H1 (cell line): ENCODE measurements at regions not wholly inside any gene's neighbourhood (a gene's known extent, or its start where the extent isn't known, plus 50 kb on each side); places are given as distances from the start of the nearest gene placed in this dataset.

ENCODE experiments used
- CTCF ChIA-PET: fragments of 300-600 bp; sonication (Branson Sonifier 250); formaldehyde crosslinking; loops from one replicate; lab custom pipeline; 2021; ENCODE audit not compliant: partially characterized antibody; lab: Charles Lee
- POLR2A ChIA-PET: fragments of 300-600 bp; sonication (Branson Sonifier 250); formaldehyde crosslinking; loops from one replicate; lab custom pipeline; 2021; ENCODE audit warnings: inconsistent platforms; ENCODE audit not compliant: partially characterized antibody; lab: Charles Lee
- DNase-seq, 2 experiments: peaks; one replicate each; pipeline versions ENCODE4 v3.0.0 to v3.0.0-alpha.2; 2010 to 2022; ENCODE audit warnings: low spot score in 2 of 2, low read depth in 1 of 2, mixed read lengths in 1 of 2
- FAIRE-seq: peaks from 2 replicates; lab custom pipeline; 2011; peaks lifted over from hg19 to GRCh38; lab: Jason Lieb, UNC
- H2AFZ ChIP-seq: 2 replicates; pipeline ENCODE4 v1.8.1; 2012; ENCODE audit warnings: low read length, inconsistent platforms
- H2AK5ac ChIP-seq: 2 replicates; pipeline ENCODE4 v1.6.1; 2013; ENCODE audit warnings: low read depth, low read length
- H2BK120ac ChIP-seq: replicated peaks from 2 replicates; pipeline ENCODE3; 2013; ENCODE audit warnings: low read depth, low read length, inconsistent platforms
- H2BK12ac ChIP-seq: 2 replicates; pipeline ENCODE4 v1.6.1; 2013; ENCODE audit warnings: low read depth, low read length
- H2BK15ac ChIP-seq: 2 replicates; pipeline ENCODE4 v1.6.1; 2013; ENCODE audit warnings: low read length
- H2BK20ac ChIP-seq: 2 replicates; pipeline ENCODE4 v1.6.1; 2013; ENCODE audit warnings: low read length
- H2BK5ac ChIP-seq: 2 replicates; pipeline ENCODE4 v1.6.1; 2013; ENCODE audit warnings: low read depth, low read length
- H3K14ac ChIP-seq: 2 replicates; pipeline ENCODE4 v1.6.1; 2013; ENCODE audit warnings: inconsistent platforms; ENCODE audit not compliant: insufficient read length
- H3K18ac ChIP-seq: 2 replicates; pipeline ENCODE4 v1.6.1; 2013; ENCODE audit warnings: low read length; ENCODE audit errors: extremely low read depth
- H3K23ac ChIP-seq: 2 replicates; pipeline ENCODE4 v1.6.1; 2013; ENCODE audit warnings: inconsistent platforms; ENCODE audit not compliant: insufficient read length
- H3K23me2 ChIP-seq: 2 replicates; pipeline ENCODE4 v1.6.1; 2013; ENCODE audit warnings: low read depth, low read length
- H3K27ac ChIP-seq: 2 replicates; pipeline ENCODE4 v1.6.1; 2011; ENCODE audit warnings: low read depth, low read length, inconsistent platforms
- H3K27me3 ChIP-seq, 4 experiments: replicated peaks in 1 of 4; 1 replicate in 1 of 4; 2 replicates in 3 of 4; pipeline versions ENCODE4 v1.6.1 to v1.8.1; 2011 to 2013; ENCODE audit warnings: low read length in 3 of 4, mild to moderate bottlenecking in 3 of 4, inconsistent platforms in 2 of 4, mixed read lengths in 2 of 4, moderate library complexity in 1 of 4; ENCODE audit not compliant: control insufficient read depth in 3 of 4, insufficient read depth in 3 of 4; ENCODE audit errors: extremely low read depth in 1 of 4
- H3K36me3 ChIP-seq, 4 experiments: 2 replicates each; pipeline versions ENCODE4 v1.6.1 to v1.8.1; 2011 to 2013; ENCODE audit warnings: mild to moderate bottlenecking in 4 of 4, low read length in 3 of 4, moderate library complexity in 2 of 4, control low read depth in 1 of 4, inconsistent platforms in 1 of 4; ENCODE audit not compliant: insufficient read depth in 4 of 4, control insufficient read depth in 2 of 4
- H3K4ac ChIP-seq: replicated peaks from 2 replicates; pipeline ENCODE3; 2013; ENCODE audit warnings: low read length, low read depth, mixed read lengths, inconsistent platforms; ENCODE audit not compliant: insufficient read length
- H3K4me1 ChIP-seq, 4 experiments: replicated peaks in 1 of 4; 1 replicate in 1 of 4; 2 replicates in 3 of 4; pipeline versions ENCODE4 v1.6.1 to v1.8.1; 2011 to 2013; ENCODE audit warnings: low read length in 3 of 4, inconsistent platforms in 2 of 4, mixed read lengths in 1 of 4; ENCODE audit not compliant: insufficient read depth in 4 of 4, control insufficient read depth in 3 of 4
- H3K4me2 ChIP-seq, 2 experiments: 2 replicates each; pipeline versions ENCODE4 v1.6.1 to v1.8.1; 2011 to 2013; ENCODE audit warnings: low read depth in 2 of 2, low read length in 2 of 2, control low read depth in 1 of 2, inconsistent platforms in 1 of 2, mild to moderate bottlenecking in 1 of 2; ENCODE audit not compliant: insufficient read depth in 1 of 2
- H3K4me3 ChIP-seq, 4 experiments: fragments of 200-600, 300-600 bp in 1 of 4; sonication (generic), shearing (Covaris generic), sonication (Bioruptor Twin) in 1 of 4; 2 replicates each; pipeline versions ENCODE4 v1.5.1 to v1.8.1; 2011 to 2016; ENCODE audit warnings: low read length in 4 of 4, low read depth in 3 of 4, control low read depth in 2 of 4, inconsistent platforms in 2 of 4, mild to moderate bottlenecking in 2 of 4, mixed read lengths in 1 of 4, moderate library complexity in 1 of 4; ENCODE audit not compliant: insufficient read depth in 2 of 4; ENCODE audit errors: extremely low read depth in 1 of 4
- H3K56ac ChIP-seq: replicated peaks from 2 replicates; pipeline ENCODE3; 2013; ENCODE audit warnings: low read depth, mild to moderate bottlenecking, mixed read lengths, low read length, inconsistent platforms; ENCODE audit not compliant: insufficient read length
- H3K79me1 ChIP-seq: 2 replicates; pipeline ENCODE4 v1.6.1; 2013; ENCODE audit warnings: low read depth, low read length, control low read depth
- H3K79me2 ChIP-seq, 2 experiments: 2 replicates each; pipeline versions ENCODE4 v1.6.1 to v1.8.1; 2012 to 2013; ENCODE audit warnings: low read length in 2 of 2, mild to moderate bottlenecking in 2 of 2, inconsistent platforms in 1 of 2; ENCODE audit not compliant: insufficient read depth in 2 of 2, control insufficient read depth in 1 of 2
- H3K9ac ChIP-seq, 4 experiments: replicated peaks in 1 of 4; 1 replicate in 1 of 4; 2 replicates in 3 of 4; pipeline versions ENCODE4 v1.6.1 to v1.8.1; 2011 to 2013; ENCODE audit warnings: low read depth in 3 of 4, low read length in 3 of 4, control low read depth in 2 of 4, mild to moderate bottlenecking in 2 of 4, moderate library complexity in 2 of 4, inconsistent platforms in 1 of 4; ENCODE audit errors: extremely low read depth in 1 of 4
- H3K9me3 ChIP-seq, 2 experiments: 2 replicates each; pipeline versions ENCODE4 v1.6.1 to v1.8.1; 2012 to 2013; ENCODE audit warnings: mild to moderate bottlenecking in 2 of 2, moderate library complexity in 2 of 2, control low read depth in 1 of 2, inconsistent platforms in 1 of 2, low read depth in 1 of 2, low read length in 1 of 2, mixed read lengths in 1 of 2; ENCODE audit not compliant: insufficient read depth in 2 of 2
- H4K20me1 ChIP-seq, 2 experiments: replicated peaks in 1 of 2; 2 replicates each; pipeline versions ENCODE3 to v1.8.1; 2011 to 2013; ENCODE audit warnings: inconsistent platforms in 2 of 2, low read length in 2 of 2, mild to moderate bottlenecking in 1 of 2; ENCODE audit not compliant: insufficient read depth in 2 of 2, control insufficient read depth in 1 of 2
- H4K5ac ChIP-seq: 2 replicates; pipeline ENCODE4 v1.6.1; 2013; ENCODE audit warnings: low read length, low read depth, mixed read lengths, inconsistent platforms; ENCODE audit not compliant: insufficient read length
- H4K8ac ChIP-seq: 2 replicates; pipeline ENCODE4 v1.8.0; 2013; ENCODE audit warnings: mild to moderate bottlenecking, moderate library complexity, low read length, inconsistent platforms; ENCODE audit not compliant: insufficient read depth; ENCODE audit errors: extremely low read depth
- H4K91ac ChIP-seq: replicated peaks from 2 replicates; pipeline ENCODE3; 2013; ENCODE audit warnings: low read length, mixed read lengths, inconsistent platforms; ENCODE audit not compliant: insufficient read length
- ATF2 ChIP-seq: IDR thresholded peaks from 2 replicates; pipeline ENCODE4 v1.6.1; 2012; ENCODE audit warnings: low read length, inconsistent platforms
- CBX5 ChIP-seq: fragments of 300-800, 300-1000 bp; sonication (generic); IDR thresholded peaks from 2 replicates; pipeline ENCODE4 v1.7.1; 2016; ENCODE audit warnings: antibody characterized with exemption, low read length, low read depth
- CEBPB ChIP-seq: IDR thresholded peaks from 2 replicates; pipeline ENCODE4 v1.6.1; 2012; ENCODE audit warnings: low read depth, low read length
- E2F6 ChIP-seq: IDR thresholded peaks from 2 replicates; pipeline ENCODE4 v1.6.1; 2012; ENCODE audit warnings: inconsistent platforms
- FOSL1 ChIP-seq: IDR thresholded peaks from 2 replicates; pipeline ENCODE4 v1.6.1; 2011; ENCODE audit warnings: mild to moderate bottlenecking, low read depth, low read length, moderate library complexity; ENCODE audit not compliant: insufficient read depth
- KDM4A ChIP-seq: IDR thresholded peaks from one replicate; pipeline ENCODE4 v1.7.1; 2012; ENCODE audit warnings: low read depth, mild to moderate bottlenecking, moderate library complexity, low read length, inconsistent platforms; ENCODE audit not compliant: severe bottlenecking
- MAFK ChIP-seq: IDR thresholded peaks from 2 replicates; pipeline ENCODE4 v1.6.1; 2012; ENCODE audit warnings: low read depth, mild to moderate bottlenecking, improper control_type of control experiment, low read length
- RAD21 ChIP-seq, 2 experiments: IDR thresholded peaks in 1 of 2; conservative IDR thresholded peaks in 1 of 2; 2 replicates each; pipeline ENCODE4 v1.6.1; 2011; ENCODE audit warnings: low read depth in 2 of 2, low read length in 2 of 2, improper control_type of control experiment in 1 of 2, inconsistent platforms in 1 of 2, mild to moderate bottlenecking in 1 of 2, moderate library complexity in 1 of 2
- RFX5 ChIP-seq: IDR thresholded peaks from 2 replicates; pipeline ENCODE4 v1.6.1; 2011; ENCODE audit warnings: low read depth, low read length, improper control_type of control experiment, borderline replicate concordance
- SIRT6 ChIP-seq: IDR thresholded peaks from one replicate; pipeline ENCODE4 v1.7.1; 2012; ENCODE audit warnings: low read length, inconsistent platforms
- SP2 ChIP-seq: IDR thresholded peaks from 2 replicates; pipeline ENCODE4 v1.6.1; 2012; ENCODE audit warnings: mild to moderate bottlenecking, low read length, inconsistent platforms
- TEAD4 ChIP-seq: IDR thresholded peaks from 2 replicates; pipeline ENCODE4 v1.6.1; 2012; ENCODE audit warnings: low read depth, low read length, inconsistent platforms, mixed read lengths
- YY1 ChIP-seq: IDR thresholded peaks from 2 replicates; pipeline ENCODE4 v1.6.1; 2011; ENCODE audit warnings: low read depth, mild to moderate bottlenecking, low read length
- WGBS, 2 experiments: shearing (Covaris generic) in 1 of 2; methylation state at CpG; one replicate each; pipeline versions ENCODE4 v1.1.6 to v1.1.7; 2013 to 2015; ENCODE audit warnings: low lambda C conversion rate in 2 of 2, mixed read lengths in 2 of 2, inconsistent platforms in 1 of 2, low coverage in 1 of 2, missing lambda C conversion rate in 1 of 2; ENCODE audit not compliant: insufficient replicate concordance in 2 of 2, insufficient coverage in 1 of 2, insufficient read length in 1 of 2; ENCODE audit errors: extremely low coverage in 1 of 2, missing lambda C conversion rate in 1 of 2; 5-methylcytosine and 5-hydroxymethylcytosine counted together

- Histone ChIP-seq H4K8ac (no peak overlapping the region), H3K18ac (no peak overlapping the region), H2BK15ac (no peak overlapping the region), H3K9me3 (no peaks in the 10 kb centered on the region), H2BK120ac (no peak overlapping the region), H3K4me2 (no peak overlapping the region), H3K56ac (no peak overlapping the region), H3K9ac (no peak overlapping the region), H3K23ac (no peak overlapping the region), H2BK5ac (no peak overlapping the region), H3K4me3 (no peak overlapping the region), H3K36me3 (no peaks in the 10 kb centered on the region), H3K4me1 (peaks cover 0 to 2% (median 0%) of the 10 kb centered on the region in 4 experiments; a peak in 3 of 7 replicates), H3K79me2 (no peaks in the 10 kb centered on the region), H3K79me1 (no peaks in the 10 kb centered on the region), H2BK12ac (0 out of 2 replicates have a peak overlapping the region, but pooled peaks have one; percentile 17), H4K20me1 (no peaks in the 10 kb centered on the region), H4K5ac (no peak overlapping the region), H3K14ac (no peak overlapping the region), H2AFZ (no peak overlapping the region), H4K91ac (no peak overlapping the region), H2BK20ac (no peak overlapping the region), H3K4ac (no peak overlapping the region), H3K27ac (no peak overlapping the region), H3K23me2 (no peaks in the 10 kb centered on the region), H3K27me3 (no peaks in the 10 kb centered on the region), H2AK5ac (no peak overlapping the region)
- CTCF ChIA-PET = no interaction called here
- 77% methylated on average over 2 of the region's 2 CpGs; no CpG with 5 or more reads in 1 of the 2 experiments for WGBS, 2 experiments
- POLR2A ChIA-PET = no interaction called here
- FAIRE-seq (no peak), DNase-seq (no peak)
- TF ChIP-seq CEBPB (no peak), E2F6 (no peak), RAD21 (IDR thresholded peaks at IDR 0.05 in 1 of 2, conservative IDR thresholded peaks at IDR 0.05 in 1 of 2; ENCODE audit: low read depth in 2 of 2, low read length in 2 of 2) (no peak), KDM4A (no peak), CBX5 (no peak), RFX5 (no peak), ATF2 (no peak), YY1 (no peak), FOSL1 (no peak), MAFK (no peak), SP2 (no peak), SIRT6 (no peak), TEAD4 (no peak)
These were observed 220.7 kb upstream of the CNKSR2 start for GRCh38 chrX:21153503-21153902.
